ENCODE measurements at regions not wholly inside any gene's neighbourhood (a gene's known extent, or its start where the extent isn't known, plus 50 kb on each side); places are given as distances from the start of the nearest gene placed in this dataset.
"Not testable (repeated sequence)": the region's sequence is repeated elsewhere in the genome, so short reads cannot be mapped to it uniquely, and the experiment has no call there.

GRCh38 chr7:34337163-34337562, 320.9 kb upstream of the NPSR1 start:
- no peak for DNase-seq

DNA sequence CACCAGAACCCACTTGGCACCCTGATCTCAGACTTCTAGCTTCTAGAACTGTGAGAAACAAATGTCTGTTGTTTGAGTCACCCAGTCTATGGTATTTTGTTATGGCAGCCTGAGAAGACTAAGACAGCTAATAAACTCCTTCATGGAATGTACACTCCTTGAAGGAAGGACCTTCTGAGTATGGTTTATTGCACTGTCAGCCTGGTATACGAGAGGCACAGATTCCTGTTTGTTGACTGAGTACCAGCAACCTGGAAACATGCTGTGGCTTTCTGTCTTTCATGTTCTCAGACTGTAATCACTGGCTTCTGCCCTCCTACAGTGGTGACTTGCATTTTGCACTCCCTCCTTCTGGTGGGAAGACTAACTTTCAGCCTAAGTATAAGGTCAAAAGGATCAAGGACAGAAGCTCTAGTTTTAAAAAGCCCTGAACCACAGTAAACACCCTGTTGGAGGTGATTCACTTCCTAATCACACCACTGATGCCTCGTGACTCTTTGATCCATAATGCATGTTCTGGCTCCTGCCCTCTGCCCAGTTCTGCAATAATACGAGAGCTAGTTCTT, 319.0 kb upstream of the NPSR1 start:
- no peak for DNase-seq

DNA sequence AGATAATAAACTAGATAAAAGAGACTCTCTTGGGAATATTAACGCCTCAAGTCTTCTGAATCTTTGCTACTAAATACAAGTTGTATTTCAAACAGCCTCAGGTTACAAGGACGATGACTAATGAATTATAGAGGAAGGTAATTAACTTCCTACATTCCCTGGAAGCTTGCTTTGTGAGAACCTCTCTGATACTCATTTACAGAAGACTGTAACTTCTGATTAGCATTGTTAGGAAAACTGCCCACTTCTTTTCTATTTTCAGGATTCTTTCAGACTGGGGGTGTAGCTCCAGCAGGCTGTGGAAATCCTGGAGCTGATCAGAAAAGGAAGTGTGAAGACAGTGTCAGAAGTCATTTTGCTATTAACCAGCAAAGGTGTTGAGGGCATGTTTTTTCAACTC, 316.7 kb upstream of the NPSR1 start:
- DNase-seq, result no peak

DNA sequence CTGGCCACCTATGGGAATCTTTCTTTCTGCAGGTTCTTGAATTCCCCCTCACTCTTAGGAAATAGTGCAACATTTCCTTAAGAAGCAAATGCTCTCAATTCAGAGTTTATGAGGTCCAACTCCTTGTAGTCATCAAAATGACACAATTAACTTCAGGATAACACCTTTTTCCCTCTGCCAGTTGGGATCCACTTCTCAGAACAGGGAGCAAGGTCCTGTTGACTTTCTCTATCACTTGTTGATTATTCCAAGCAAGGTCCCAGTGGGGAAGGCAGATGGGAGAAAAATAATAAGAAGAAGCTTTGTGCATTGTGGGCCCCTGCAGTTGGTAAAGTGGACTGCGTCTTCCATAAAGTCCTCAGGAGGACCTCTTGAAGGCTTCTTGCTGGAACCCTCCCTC, 315.6 kb upstream of the NPSR1 start:
- DNase-seq, result no peak

DNA sequence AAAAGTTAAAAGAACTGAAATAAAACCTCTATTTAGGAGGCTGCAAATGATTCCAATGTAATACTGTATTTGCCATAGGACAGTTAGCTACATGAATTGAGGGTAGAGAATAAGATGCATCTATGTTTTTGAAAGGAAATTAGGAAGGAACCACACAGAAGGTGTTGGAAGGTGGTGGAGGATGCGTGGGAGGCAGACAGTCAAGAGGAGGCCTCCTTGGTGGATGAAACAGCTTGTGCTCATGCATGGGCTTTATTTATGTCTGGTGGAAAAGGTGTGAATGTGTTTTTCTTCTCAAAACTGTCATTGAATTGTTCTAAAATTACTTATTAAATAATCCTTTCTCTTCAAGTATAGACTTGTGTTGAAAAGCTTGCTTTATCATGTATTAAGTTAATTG, 314.4 kb upstream of the NPSR1 start:
- no peak for DNase-seq

DNA sequence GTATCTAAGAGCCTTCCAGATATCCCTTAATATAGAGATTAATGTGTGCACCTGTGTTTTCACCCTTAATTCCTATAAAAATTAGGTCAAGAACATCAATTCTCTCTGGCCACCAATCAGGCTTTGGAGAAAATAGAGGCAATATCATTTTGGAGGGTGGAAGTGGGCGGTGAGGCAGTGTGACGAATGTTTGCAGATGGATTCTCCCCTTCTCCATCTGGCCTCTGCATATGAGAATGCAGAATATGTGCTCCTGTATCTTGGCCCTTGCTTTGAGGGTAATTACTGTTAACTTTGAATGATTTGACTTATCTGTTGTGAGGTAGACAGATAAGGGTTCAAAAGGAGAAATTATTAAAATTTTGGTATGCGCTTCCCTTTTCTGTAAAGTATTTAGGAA, 304.0 kb upstream of the NPSR1 start:
- DNase-seq, result no peak

- no peak for DNase-seq
Measured at GRCh38 chr7:34354899-34355298, 303.1 kb upstream of the NPSR1 start.

DNA sequence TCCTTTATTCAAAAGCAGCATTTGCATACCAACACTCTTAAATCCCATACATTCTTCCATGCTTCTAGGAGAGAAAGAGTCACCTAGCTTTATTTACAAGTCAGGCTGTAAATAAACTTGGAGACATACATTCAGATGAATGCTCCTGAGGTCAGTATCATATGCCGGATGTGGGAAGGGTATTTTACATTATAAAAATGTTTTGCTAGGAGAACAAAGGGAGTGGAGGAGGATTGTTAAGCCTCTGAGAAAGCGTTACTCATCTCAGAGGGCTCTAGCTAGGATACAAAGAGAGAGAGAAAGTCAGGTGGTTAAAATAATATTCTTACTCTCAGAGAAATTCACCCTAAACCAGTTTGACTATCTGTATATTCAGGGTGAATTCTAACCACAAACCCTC, 300.9 kb upstream of the NPSR1 start:
- DNase-seq, result no peak

GRCh38 chr7:34357946-34358345, 300.1 kb upstream of the NPSR1 start:
- no peak for DNase-seq

DNA sequence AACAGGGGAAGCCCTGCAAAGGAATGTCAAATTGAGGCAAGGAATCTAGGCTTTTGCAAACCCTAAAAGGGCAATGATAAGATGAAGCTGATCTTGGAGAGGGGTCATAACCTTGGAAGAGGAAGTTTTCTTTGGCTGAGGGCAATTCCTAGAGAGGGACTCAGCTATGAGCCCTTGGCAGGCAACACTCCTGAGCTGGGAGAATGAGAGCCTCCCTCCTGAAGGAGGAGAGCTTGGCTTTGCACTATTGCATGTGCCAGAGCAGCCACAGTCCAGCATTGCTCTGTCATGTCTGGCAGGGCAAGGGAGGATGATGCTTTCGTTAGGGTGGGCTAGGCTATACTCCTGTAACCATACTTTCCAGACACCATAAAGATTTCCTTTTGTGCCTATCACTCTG, 299.4 kb upstream of the NPSR1 start:
- not testable (repeated sequence) for DNase-seq

GRCh38 chr7:34361663-34362250, 296.3 kb upstream of the NPSR1 start:
- no peak for DNase-seq

DNA sequence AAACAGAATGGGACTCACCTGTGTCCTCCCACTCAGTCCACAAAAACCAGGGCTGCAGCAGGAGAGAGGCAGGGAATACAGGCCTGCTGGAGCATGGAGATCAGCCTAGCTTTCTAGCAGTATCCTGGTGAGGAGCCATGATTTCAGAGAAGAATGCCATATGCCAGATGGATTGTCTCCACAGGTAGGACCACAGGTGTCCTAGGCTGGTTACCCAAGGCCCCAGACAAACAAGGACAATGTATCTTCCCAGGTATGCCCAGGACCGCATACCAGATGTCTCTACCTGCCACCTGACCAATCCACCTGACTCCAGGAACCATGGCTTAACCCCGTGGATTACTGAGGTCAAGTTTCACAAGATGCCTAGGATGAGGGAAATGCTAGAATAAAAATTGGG, 295.4 kb upstream of the NPSR1 start:
- DNase-seq, result no peak

DNA sequence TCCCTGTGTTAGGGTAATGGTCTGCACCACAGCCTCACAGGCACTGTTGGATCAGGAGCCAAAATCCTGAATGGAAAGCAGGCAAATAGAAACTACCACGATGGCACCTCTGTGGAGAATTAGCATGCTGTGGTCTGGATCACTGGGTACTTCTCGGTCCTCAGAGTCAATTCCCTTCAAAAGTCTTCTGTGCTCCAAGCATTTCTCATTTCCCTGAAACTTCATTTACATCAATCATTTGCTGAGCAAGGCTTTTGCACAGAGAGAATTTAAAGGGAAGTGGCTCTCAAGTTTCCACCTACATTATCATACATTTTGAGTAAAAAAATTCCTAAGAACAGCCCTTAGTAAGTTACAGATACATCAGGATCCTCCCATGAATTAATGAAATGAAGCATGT, 293.9 kb upstream of the NPSR1 start:
- no peak for DNase-seq

DNA sequence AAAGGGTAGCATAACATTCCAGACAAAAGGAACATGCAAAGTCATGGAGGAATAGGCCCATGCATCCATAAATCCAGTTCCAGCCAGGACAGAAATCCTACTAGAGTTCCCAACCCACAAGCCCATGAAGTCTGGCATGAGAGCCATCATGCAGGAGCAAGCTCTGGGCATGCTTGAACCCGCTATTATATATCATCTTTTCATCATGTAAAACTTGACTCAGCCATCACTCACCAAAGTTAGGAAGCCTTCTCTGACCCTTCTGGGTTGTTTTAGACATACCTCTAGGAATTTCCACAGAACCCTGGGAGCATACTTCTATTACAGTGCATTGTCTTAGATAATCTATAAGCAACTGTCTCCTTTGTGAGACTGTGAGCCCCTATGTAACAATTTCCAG, 293.0 kb upstream of the NPSR1 start:
- no peak for DNase-seq

- DNase-seq, result no peak
Measured at GRCh38 chr7:34365611-34366010, 292.4 kb upstream of the NPSR1 start.

DNA sequence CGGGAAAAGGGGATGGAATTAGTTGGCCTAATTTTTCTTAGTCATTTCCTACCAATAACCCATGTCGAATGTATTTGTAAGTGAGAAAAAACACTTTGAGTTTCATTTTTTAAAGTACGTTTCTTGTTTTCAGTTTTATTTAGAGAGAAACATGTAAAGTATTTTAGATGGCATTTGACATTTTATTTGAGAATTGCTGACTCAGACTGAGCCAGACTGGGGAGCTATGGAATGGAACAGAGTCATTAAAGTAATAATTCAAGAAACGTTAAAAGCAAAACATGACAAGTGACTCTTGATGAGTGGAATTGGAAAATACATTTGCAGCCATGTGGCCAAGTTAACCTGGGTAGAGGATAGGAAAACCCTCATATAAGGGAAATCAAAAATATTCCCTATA, 286.1 kb upstream of the NPSR1 start:
- DNase-seq, result no peak

- no peak for DNase-seq
Measured at GRCh38 chr7:34373940-34374339, 284.1 kb upstream of the NPSR1 start.

DNA sequence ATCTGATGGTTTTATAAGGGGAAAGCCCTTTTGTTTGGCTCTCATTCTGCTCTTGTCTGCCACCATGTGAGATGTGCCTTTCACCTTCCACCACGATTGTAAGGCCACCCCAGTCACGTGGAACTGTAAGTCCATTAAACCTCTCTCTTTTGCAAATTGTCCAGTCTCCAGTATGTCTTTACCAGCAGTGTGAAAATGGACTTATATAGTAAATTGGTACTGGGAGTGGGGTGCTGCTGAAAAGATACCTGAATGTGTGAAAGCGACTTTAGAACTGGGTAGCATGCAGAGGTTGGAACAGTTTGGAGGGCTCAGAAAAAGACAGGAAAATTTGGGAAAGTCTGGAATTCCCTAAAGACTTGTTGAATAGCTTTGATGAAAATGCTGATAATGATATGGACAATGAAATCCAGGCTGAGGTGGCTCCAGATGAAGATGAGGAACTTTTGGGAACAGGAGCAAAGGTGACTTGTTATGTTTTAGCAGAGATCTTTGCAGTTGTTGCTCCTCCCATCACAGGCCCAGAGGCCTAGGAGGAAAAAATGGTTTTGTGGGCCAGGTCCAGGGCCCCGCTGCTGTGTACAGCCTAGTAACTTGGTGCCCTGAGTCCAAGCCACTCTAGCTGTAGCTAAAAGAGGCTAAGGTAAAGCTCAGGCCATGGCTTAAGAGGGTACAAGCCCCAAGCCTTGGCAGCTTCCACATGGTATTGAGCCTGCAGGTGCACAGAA, 275.7 kb upstream of the NPSR1 start:
- DNase-seq, result no peak

DNA sequence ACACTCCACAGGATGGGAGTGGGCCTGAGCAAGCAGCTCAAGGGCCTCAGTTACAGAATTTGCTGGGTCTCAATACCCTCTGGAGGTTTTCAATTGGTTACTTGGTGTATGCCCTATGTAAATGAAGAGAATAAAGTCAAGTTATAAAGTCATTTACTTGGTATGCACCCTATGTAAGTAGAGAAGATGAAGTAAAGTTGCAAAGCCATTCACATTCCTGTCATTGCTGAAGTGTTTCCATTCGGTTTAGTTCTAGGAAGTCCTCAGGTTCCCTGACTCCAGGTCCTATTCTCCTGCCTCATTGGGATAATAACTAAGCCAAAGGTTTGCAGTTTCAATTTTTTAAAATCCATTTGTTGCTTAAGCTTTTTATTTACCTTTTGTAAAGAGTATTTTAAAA, 272.6 kb upstream of the NPSR1 start:
- no peak for DNase-seq

- no peak for DNase-seq
Measured at GRCh38 chr7:34389332-34390078, 268.5 kb upstream of the NPSR1 start.

- no peak for DNase-seq
Measured at GRCh38 chr7:34390103-34390502, 267.9 kb upstream of the NPSR1 start.

DNA sequence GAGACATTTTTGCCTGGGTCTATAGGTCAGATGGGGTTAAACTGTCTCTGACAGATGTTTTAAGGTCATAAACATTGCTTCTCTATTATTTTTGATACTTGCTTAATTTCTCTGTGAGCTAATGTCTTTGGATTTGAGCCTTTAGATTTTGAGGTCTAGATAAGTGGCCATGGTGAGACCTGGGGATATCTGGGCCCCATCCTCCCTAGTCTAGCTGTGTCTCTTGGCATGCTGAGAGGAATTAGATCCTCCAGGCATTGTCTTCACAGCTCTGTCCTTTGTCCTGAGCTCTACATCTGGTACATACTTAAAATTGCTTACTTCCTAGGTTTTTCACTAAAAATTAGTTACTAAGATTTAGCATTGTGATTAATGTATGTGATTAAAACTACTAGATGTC, 265.0 kb upstream of the NPSR1 start:
- DNase-seq, result no peak

- no peak for DNase-seq
Measured at GRCh38 chr7:34396437-34397064, 261.5 kb upstream of the NPSR1 start.

DNA sequence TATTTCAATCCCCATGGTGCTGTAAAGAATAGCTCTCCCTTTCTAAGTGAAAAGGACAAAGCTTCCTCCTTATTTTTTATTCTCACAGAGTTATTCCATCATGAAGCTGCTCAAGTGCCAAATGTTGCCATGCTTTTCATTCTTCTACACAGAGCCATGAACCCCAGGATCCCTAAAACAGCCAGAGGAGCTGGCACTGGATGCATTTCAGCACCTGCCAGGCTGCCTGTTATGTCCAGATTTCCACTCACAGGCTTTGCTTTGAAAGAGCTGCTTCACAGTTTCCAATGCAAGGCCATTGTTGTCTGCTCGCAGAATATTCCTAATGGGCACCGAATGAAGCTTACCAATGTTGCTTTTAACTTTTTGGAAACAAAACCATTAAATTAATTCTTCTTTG, 256.2 kb upstream of the NPSR1 start:
- DNase-seq, result no peak
